Fibroblast of lung (primary cell): ENCODE measurements at regions not wholly inside any gene's neighbourhood (a gene's known extent, or its start where the extent isn't known, plus 50 kb on each side); places are given as distances from the start of the nearest gene placed in this dataset.
A peak's percentile ranks its signal among the peaks of the same experiment; 100 is the strongest.

Source experiments
- DNase-seq, 2 donors: peaks; one replicate each; pipeline versions ENCODE4 v3.0.0 to v3.0.0-alpha.2; 2010; ENCODE audit warnings: low read depth in 2 of 2
- H2AFZ ChIP-seq: 2 replicates; pipeline ENCODE4 v1.5.1; 2012; ENCODE audit warnings: low read length, control low read depth, inconsistent platforms
- H3K27ac ChIP-seq: 2 replicates; pipeline ENCODE4 v1.5.1; 2011; ENCODE audit warnings: low read length, control low read depth; ENCODE audit not compliant: insufficient read depth
- H3K27me3 ChIP-seq: 2 replicates; pipeline ENCODE4 v1.5.1; 2011; ENCODE audit warnings: mild to moderate bottlenecking, low read length; ENCODE audit not compliant: control insufficient read depth, insufficient read depth
- H3K36me3 ChIP-seq: 2 replicates; pipeline ENCODE4 v1.5.1; 2011; ENCODE audit warnings: low read length; ENCODE audit not compliant: control insufficient read depth, insufficient read depth
- H3K4me1 ChIP-seq: 2 replicates; pipeline ENCODE4 v1.5.1; 2011; ENCODE audit warnings: low read length; ENCODE audit not compliant: control insufficient read depth, insufficient read depth; ENCODE audit errors: extremely low read depth
- H3K4me2 ChIP-seq: 2 replicates; pipeline ENCODE4 v1.5.1; 2011; ENCODE audit warnings: low read length, control low read depth; ENCODE audit not compliant: insufficient read depth; ENCODE audit errors: extremely low read depth
- H3K4me3 ChIP-seq, 4 experiments: fragments of 200-600 bp in 1 of 4; sonication (generic) in 1 of 4; replicated peaks in 1 of 4; 2 replicates each; pipeline ENCODE4 v1.5.1; 2011 to 2016; ENCODE audit warnings: low read length in 4 of 4, low read depth in 3 of 4, mild to moderate bottlenecking in 3 of 4, control low read depth in 2 of 4, inconsistent platforms in 1 of 4, mixed read lengths in 1 of 4; ENCODE audit not compliant: insufficient read depth in 1 of 4; ENCODE audit errors: control extremely low read depth in 1 of 4
- H3K79me2 ChIP-seq: 2 replicates; pipeline ENCODE4 v1.5.1; 2012; ENCODE audit warnings: mild to moderate bottlenecking, low read length, inconsistent platforms; ENCODE audit not compliant: control insufficient read depth, insufficient read depth
- H3K9ac ChIP-seq: 2 replicates; pipeline ENCODE4 v1.5.1; 2011; ENCODE audit warnings: mild to moderate bottlenecking, low read length, control low read depth; ENCODE audit not compliant: insufficient read depth
- H3K9me3 ChIP-seq: 2 replicates; pipeline ENCODE4 v1.5.1; 2012; ENCODE audit warnings: low read depth, low read length; ENCODE audit not compliant: control insufficient read depth, insufficient read depth
- H4K20me1 ChIP-seq: 2 replicates; pipeline ENCODE4 v1.5.1; 2011; ENCODE audit warnings: low read length; ENCODE audit not compliant: control insufficient read depth, insufficient read depth; ENCODE audit errors: extremely low read depth
- EZH2 ChIP-seq: IDR thresholded peaks from 2 replicates; pipeline ENCODE4 v1.5.1; 2012; ENCODE audit warnings: low read length, control low read depth, mild to moderate bottlenecking; ENCODE audit errors: missing control alignments
- TF ChIP-seq, protein P1 (sequence below), 2 donors: IDR thresholded peaks in 1 of 2; conservative IDR thresholded peaks in 1 of 2; 1 replicate in 1 of 2; 2 replicates in 1 of 2; pipeline ENCODE4 v1.5.1; 2011 to 2012; ENCODE audit warnings: low read length in 2 of 2, control low read depth in 1 of 2, inconsistent platforms in 1 of 2, low read depth in 1 of 2, mild to moderate bottlenecking in 1 of 2

DNA sequence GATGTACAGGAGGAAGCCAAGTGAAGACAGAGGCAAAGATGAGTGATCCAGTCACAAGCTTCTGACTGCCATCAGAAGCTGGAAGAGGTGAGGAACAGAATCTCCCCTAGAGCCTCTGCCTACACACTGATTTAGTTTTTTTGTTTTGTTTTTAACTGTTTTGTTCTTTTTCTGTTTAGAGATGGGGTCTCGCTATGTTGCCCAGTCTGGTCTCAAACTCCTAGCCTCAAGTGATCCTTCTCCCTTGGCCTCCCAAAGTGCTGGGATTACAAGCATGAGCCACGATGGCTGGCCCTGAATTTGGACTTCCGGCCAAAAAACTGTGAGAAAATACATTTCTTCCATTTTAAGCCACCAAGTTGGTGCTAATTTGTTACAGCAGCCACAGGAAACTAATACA lies 204.7 kb upstream of the ZNF608 start:
- Histone ChIP-seq H3K9ac (no peak overlapping the region), H3K27me3 (no peaks in the 10 kb centered on the region), H3K27ac (no peak overlapping the region), H4K20me1 (no peaks in the 10 kb centered on the region), H2AFZ (no peak overlapping the region), H3K4me2 (no peak overlapping the region), H3K4me1 (no peaks in the 10 kb centered on the region), H3K36me3 (no peaks in the 10 kb centered on the region), H3K9me3 (no peaks in the 10 kb centered on the region), H3K4me3 (no peak overlapping the region), H3K79me2 (no peaks in the 10 kb centered on the region)
- DNase-seq = no peak
- no peak for TF ChIP-seq EZH2
- TF ChIP-seq, protein P1, sequence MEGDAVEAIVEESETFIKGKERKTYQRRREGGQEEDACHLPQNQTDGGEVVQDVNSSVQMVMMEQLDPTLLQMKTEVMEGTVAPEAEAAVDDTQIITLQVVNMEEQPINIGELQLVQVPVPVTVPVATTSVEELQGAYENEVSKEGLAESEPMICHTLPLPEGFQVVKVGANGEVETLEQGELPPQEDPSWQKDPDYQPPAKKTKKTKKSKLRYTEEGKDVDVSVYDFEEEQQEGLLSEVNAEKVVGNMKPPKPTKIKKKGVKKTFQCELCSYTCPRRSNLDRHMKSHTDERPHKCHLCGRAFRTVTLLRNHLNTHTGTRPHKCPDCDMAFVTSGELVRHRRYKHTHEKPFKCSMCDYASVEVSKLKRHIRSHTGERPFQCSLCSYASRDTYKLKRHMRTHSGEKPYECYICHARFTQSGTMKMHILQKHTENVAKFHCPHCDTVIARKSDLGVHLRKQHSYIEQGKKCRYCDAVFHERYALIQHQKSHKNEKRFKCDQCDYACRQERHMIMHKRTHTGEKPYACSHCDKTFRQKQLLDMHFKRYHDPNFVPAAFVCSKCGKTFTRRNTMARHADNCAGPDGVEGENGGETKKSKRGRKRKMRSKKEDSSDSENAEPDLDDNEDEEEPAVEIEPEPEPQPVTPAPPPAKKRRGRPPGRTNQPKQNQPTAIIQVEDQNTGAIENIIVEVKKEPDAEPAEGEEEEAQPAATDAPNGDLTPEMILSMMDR (conservative IDR thresholded peaks at IDR 0.05 in 1 of 2, IDR thresholded peaks at IDR 0.05 in 1 of 2; ENCODE audit: low read depth in 1 of 2, low read length in 2 of 2) = no peak

DNA sequence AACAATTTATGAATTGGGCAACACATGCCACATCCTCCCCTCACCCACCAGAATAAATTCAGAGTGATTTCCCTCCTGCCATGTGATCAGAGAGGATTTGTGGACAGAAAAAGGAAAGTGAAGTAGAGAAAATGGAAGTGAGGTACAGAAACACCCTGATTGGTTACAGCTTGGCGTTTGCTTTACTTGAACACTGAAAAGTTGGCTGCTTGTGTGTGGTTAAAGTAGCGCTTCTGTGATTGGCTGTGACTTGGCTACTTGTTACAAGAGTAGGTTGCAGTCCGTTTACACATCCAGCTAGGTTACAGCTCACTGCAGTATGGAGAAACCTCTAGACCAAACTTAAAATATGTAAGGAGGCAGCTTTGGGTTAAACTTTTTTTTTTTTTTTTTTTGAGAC lies 205.2 kb upstream of the ZNF608 start:
- Histone ChIP-seq H3K9ac (no peak overlapping the region), H3K4me2 (no peak overlapping the region), H4K20me1 (no peaks in the 10 kb centered on the region), H3K79me2 (no peaks in the 10 kb centered on the region), H3K27me3 (no peaks in the 10 kb centered on the region), H3K36me3 (no peaks in the 10 kb centered on the region), H3K4me1 (no peaks in the 10 kb centered on the region), H3K27ac (no peak overlapping the region), H3K4me3 (no peak overlapping the region), H3K9me3 (no peaks in the 10 kb centered on the region), H2AFZ (no peak overlapping the region)
- no peak for DNase-seq
- TF ChIP-seq, protein P1 (conservative IDR thresholded peaks at IDR 0.05 in 1 of 2, IDR thresholded peaks at IDR 0.05 in 1 of 2; ENCODE audit: low read depth in 1 of 2, low read length in 2 of 2) = no peak
- no peak for TF ChIP-seq EZH2

- no peaks in the 10 kb centered on the region for H3K27me3 ChIP-seq
- no peak overlapping the region for H3K9ac ChIP-seq
- H3K79me2 ChIP-seq = no peaks in the 10 kb centered on the region
- no peaks in the 10 kb centered on the region for H3K9me3 ChIP-seq
- no peaks in the 10 kb centered on the region for H4K20me1 ChIP-seq
- H3K4me2 ChIP-seq = no peak overlapping the region
- TF ChIP-seq, protein P1 (conservative IDR thresholded peaks at IDR 0.05 in 1 of 2, IDR thresholded peaks at IDR 0.05 in 1 of 2; ENCODE audit: low read depth in 1 of 2, low read length in 2 of 2) = no peak
- TF ChIP-seq EZH2 = no peak
- H3K27ac ChIP-seq = no peak overlapping the region
- DNase-seq = peak in 1 of 2 donors; percentile 41
- H2AFZ ChIP-seq = no peak overlapping the region
- no peaks in the 10 kb centered on the region for H3K4me1 ChIP-seq
- no peak overlapping the region for H3K4me3 ChIP-seq
- no peaks in the 10 kb centered on the region for H3K36me3 ChIP-seq
Observed at GRCh38 chr5:124952079-124952478, 205.6 kb upstream of the ZNF608 start.
